Hematopoietic multipotent progenitor cell treated with erythropoietin and hydrocortisone succinate and interleukin-3 and kit ligand, for 15 days (in vitro differentiated cells): ENCODE measurements at regions not wholly inside any gene's neighbourhood (a gene's known extent, or its start where the extent isn't known, plus 50 kb on each side); places are given as distances from the start of the nearest gene placed in this dataset.
"Not testable (repeated sequence)": the region's sequence is repeated elsewhere in the genome, so short reads cannot be mapped to it uniquely, and the experiment has no call there.

ENCODE experiments used
- DNase-seq: peaks from one replicate; pipeline ENCODE4 v3.0.0-alpha.2; 2015; ENCODE audit warnings: low spot score

- DNase-seq: peak; percentile 16
Measured at GRCh38 chr20:16801919-16802651, 53.9 kb downstream of the OTOR start.

GRCh38 chr20:16802652-16802935, 54.4 kb downstream of the OTOR start:
- no peak for DNase-seq

GRCh38 chr20:16803965-16804792, 56.0 kb downstream of the OTOR start:
- peak; percentile 39 for DNase-seq

DNA sequence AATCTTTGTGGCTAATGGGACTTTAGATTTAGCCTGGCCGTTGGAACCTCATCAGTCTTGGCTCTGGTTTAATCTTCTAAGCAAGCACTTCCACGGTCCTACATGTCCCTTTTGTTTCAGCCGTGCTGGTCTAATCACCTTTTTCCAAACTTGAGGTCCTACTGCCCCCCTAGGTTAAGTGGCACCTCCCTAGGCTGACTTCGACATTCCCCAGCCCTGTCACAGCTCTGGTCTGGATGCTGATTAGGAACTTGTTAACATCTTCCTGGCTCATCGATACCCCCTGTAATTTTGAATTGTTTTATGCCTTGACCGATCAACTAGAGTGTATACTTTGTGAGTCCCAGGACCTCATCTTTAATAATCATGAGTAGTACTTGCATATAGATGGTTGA, 56.6 kb downstream of the OTOR start:
- no peak for DNase-seq

DNA sequence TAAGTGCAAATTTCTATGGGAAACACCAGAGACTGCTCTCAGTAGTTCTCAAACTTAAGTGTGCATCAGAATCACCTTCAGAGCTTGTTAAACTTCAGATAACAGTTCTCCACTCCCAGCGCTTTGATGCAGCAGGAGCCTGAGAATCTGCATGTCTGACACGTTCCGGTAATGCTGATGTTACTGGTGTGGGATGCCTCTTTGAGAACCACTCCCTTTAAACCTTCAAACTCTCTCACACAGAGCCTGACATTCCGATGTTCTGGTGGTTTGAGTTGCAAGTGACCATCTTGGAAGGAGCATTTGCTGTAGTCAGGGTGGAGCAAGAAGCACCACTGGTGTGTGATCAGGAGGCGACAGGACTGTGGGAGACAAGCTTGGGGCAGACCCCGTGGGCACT, 57.9 kb downstream of the OTOR start:
- no peak for DNase-seq

DNA sequence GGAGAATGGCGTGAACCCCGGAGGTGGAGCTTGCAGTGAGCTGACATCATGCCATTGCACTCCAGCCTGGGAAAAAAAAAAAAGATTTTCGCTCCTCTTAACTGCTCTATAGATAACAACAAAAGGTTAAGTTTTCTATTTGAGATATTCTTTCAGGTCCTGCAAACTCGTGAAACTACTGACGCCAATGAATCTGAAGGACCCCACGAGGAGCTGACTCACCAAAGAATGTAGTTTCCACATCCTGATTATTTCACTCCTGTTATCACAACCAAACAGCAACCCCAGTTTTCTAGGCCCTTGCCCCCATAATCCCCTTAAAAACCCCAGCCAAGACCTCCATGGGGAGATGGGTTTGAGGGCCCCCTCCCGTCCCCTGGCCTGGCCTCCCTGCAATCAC, 58.7 kb downstream of the OTOR start:
- DNase-seq: no peak

DNA sequence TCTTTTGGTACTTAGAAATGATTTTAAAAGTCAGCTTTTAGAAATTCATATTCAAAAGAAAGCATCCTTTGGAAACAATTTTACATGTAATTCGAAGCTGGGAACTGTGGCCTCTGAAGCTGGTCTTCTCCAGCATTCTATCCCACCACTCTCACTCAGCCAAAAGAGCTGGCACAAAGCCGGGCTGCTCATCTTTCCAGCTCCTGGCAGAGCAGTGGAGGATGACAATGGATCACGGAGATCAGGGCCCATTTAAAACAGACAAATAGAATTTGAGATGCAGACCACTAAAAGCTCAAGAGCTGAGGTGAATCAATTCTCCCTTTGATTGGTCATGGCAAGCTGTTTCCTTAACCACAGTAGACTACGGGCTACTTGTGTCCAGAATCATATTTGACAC, 60.6 kb downstream of the OTOR start:
- DNase-seq: no peak

DNA sequence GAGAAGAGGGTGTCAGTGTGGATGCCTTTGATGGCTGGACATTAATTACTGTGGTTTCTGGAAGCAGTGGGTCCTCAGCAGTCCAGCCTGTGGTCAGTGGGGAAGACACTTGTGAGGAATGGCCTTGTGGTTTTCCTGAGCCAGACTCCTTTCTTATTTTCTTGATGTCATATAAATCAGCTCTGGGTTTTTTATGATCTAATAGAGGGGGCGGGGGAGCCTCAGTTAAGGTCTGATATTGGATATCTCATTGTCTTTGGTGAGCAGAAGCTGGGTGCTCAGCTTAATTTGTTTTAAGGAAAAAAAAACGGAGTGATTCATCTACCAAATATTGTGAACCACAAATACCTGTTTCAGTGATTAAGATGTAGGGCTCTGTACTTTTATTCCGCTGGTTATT, 62.1 kb downstream of the OTOR start:
- no peak for DNase-seq

- DNase-seq: no peak
Measured at GRCh38 chr20:16816192-16816591, 68.0 kb downstream of the OTOR start.

DNA sequence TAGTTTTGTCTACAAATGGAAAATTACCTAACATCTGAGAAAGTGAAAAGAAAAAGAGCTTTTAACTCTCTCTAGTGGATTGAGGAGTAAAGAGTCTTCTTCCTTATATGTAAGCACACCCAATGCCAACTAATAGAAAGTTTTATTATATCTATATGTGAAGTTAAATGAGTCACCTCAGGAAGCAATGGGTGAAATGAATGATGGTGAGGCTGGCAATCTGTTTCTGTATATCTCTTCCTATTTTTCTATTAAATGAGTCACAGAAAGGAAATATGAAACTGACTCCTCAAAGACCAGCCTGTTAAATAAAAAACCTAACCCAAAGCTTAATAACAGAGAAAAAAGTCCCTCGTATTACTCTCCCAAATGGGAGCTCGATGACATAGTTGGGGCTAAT, 71.3 kb downstream of the OTOR start:
- DNase-seq: no peak

DNA sequence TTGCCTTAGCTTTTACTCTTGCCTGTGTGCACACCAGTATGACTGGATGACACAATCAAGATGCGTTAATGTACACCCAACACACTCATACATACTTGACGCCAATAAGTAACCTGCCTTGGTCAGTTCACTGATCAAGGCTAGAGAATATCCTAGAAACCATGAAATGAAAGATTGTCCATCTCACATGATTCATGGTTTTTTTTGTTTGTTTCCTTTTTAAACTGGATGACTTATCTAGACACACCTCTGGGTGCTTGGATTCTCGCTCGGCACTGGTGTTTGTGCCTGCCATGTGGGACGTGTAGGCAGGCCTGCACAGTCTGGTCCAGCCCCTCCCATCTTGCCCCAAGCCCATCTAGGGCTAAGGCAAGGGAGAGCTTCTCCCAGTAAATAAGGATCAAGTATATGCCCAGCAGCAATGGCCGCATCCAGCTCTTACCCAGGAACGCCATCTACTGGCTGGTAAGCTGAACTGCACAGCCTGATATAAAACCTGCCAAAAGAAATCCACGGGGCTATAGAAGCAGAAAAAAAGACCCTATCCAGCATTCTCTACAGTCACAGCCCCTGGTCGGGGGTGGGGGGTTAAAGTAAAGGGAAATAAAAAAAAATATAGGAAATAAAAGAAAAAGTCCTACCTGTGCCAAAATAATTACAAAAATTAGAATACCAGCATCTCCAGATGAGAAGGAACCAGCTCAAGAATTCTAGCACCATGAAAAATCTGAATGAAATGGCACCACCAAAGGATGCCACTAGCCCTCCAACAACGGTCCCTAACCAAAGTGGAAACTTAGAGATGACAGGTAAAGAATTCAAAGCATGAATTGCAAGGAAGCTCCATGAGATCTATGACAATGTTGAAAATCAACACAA, 73.3 kb downstream of the OTOR start:
- DNase-seq: peak; percentile 49

- no peak for DNase-seq
Measured at GRCh38 chr20:16824664-16825063, 76.5 kb downstream of the OTOR start.

GRCh38 chr20:16828666-16829305, 80.6 kb downstream of the OTOR start:
- no peak for DNase-seq

DNA sequence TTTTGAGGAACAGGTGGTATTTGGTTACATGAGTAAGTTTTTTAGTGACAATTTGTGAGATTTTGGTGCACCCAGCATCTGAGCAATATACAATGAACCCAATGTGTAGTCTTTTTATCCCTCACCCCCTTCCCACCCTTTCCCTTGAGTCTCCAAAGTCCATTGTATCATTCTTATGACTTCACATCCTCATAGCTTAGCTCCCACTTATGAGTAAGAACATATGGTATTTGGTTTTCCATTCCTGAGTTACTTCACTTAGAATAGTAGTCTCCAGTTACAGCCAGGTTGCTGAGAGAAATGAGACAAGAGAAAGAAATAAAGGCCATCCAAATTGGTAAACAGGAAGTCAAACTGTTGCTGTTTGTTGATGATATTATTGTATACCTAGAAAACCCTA, 87.5 kb downstream of the OTOR start:
- not testable (repeated sequence) for DNase-seq

DNA sequence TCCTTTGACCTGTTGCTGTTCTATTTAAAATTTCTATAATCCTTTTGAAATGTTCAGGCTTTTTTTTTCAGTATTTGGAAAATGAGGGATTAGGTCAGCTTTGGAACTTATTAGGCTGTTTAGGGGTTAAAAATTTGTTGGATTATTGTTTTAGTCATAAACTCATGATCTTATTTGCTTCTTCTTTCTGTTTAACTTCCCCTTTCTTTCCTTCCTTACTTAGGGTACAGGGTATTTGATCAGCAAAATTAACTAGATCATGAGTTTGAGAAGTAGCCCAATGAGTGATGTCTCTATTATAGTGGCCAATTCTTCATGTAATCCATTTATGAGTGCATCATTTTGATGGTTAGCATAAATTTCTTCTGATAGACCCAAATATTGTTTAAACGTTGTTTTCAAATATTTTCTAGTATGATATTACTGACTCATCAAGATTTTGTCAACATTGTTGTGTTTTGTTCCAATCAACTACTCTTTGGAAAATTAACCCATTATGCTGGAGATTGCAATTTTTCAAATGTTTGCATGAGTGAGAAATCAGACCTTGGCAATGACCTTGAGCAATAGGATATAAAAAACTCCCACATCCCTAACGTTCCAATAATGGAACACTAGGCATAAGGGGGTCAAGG, 94.4 kb downstream of the OTOR start:
- no peak for DNase-seq

- no peak for DNase-seq
Measured at GRCh38 chr20:16844406-16844805, 96.2 kb downstream of the OTOR start.

DNA sequence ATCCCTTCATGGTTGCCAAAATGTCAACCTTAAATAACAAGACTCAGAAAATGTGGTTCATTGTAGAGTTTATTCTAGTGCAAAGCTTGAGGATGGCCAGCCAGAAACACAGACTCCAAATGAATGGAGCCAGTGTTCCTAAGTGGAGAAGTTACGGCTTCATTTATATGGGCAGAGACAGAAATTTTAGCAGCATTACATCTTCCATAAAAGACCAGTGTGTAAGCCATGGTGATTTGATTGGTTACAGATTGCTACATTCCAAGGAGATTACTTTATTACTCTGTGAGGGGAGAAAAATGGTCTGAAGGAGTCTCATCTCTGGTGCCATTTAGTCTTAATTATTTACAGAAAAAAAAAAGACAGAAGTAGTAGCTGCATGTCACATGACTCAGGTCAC, 97.8 kb downstream of the OTOR start:
- no peak for DNase-seq

- no peak for DNase-seq
Measured at GRCh38 chr20:16848061-16848460, 99.9 kb downstream of the OTOR start.

DNA sequence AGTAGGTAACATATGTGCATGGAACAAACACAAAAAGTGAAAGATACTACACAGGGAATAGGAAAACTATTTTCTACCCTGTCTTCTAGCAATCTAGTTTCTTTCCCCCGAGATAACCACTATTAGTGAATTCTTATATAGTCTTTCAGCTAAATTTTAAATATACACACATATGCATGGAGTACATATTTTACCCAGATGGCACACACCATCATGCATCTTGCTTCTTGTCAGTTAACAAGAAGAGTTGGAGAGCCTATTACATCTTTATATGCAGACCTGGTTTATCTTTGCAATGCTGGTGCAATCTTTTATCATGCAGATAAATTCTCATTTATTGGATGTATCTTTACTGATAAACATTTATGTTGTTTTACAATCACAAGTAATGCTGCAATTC, 100.4 kb downstream of the OTOR start:
- no peak for DNase-seq

- DNase-seq: no peak
Measured at GRCh38 chr20:16860914-16861313, 112.8 kb downstream of the OTOR start.

DNA sequence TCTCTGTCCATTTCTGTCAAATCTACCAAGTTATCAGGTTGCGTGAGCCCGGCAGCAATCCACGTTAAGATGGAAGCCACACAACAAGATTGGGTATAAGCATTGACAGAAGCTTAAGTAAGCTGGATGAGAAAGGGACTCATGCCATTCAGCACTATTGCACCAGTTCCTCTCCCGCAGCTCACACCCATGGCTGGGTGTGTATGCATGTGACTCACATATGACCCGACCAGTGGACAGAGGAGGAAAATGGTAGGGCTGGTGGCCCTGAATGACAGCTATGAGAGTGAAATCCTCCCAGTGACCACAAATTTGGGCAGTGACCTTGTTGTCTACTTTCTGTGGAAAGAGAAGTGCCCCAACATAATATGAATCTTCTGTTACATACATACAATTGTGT, 113.5 kb downstream of the OTOR start:
- DNase-seq: no peak

DNA sequence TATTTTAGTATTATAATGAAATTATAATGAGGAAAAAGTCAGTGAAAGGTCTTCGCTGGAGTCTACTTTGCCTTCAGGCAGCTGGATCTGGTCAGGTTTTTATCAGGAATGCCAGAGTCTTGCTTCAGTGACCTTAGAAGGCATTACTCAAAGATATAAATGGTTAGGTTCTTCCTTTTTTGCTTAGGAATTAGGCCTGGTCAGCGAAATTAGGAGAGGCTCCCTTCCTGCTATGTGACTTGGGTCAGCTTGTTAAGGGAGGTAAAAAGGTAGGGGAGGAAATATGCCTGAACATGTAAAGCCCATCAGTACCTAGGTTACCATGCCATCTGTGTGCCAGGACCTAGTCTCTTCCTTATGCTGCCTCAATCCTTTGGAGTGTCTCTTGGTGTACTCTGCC, 115.1 kb downstream of the OTOR start:
- DNase-seq: no peak
